Spinal cord (tissue), 9 donors: ENCODE measurements at regions not wholly inside any gene's neighbourhood (a gene's known extent, or its start where the extent isn't known, plus 50 kb on each side); places are given as distances from the start of the nearest gene placed in this dataset.
A peak's percentile ranks its signal among the peaks of the same experiment; 100 is the strongest.
"Not testable (repeated sequence)": the region's sequence is repeated elsewhere in the genome, so short reads cannot be mapped to it uniquely, and the experiment has no call there.

Experiments used
- DNase-seq, 6 donors: peaks; one replicate each; pipeline versions ENCODE4 v3.0.0 to v3.0.0-alpha.2; 2013 to 2015; ENCODE audit warnings: low spot score in 6 of 6, low read depth in 4 of 6
- H3K27ac ChIP-seq: one replicate; pipeline ENCODE4 v1.5.1; 2013; ENCODE audit warnings: low read depth, low read length, control low read depth
- H3K27me3 ChIP-seq: one replicate; pipeline ENCODE4 v1.6.1; 2013; ENCODE audit warnings: low read length; ENCODE audit not compliant: control insufficient read depth, insufficient read depth
- H3K36me3 ChIP-seq: one replicate; pipeline ENCODE4 v1.6.1; 2013; ENCODE audit warnings: low read length; ENCODE audit not compliant: control insufficient read depth, insufficient read depth
- H3K4me1 ChIP-seq: one replicate; pipeline ENCODE4 v1.6.1; 2013; ENCODE audit warnings: low read length; ENCODE audit not compliant: control insufficient read depth, insufficient read depth
- H3K4me3 ChIP-seq: one replicate; pipeline ENCODE4 v1.5.1; 2013; ENCODE audit warnings: low read depth, low read length, control low read depth
- H3K9me3 ChIP-seq: one replicate; pipeline ENCODE4 v1.6.1; 2013; ENCODE audit warnings: low read length; ENCODE audit not compliant: control insufficient read depth, insufficient read depth
- WGBS: methylation state at CpG from one replicate; pipeline ENCODE4 v1.1.5; 2013; ENCODE audit warnings: missing lambda C conversion rate; ENCODE audit not compliant: insufficient coverage; 5-methylcytosine and 5-hydroxymethylcytosine counted together
- donor health status: healthy.

GRCh38 chr7:65509368-65510186, 135.9 kb downstream of the ZNF92 start:
- no CpG with 5 or more reads among the region's 85 CpGs for WGBS

GRCh38 chr7:65510187-65510538, 136.5 kb downstream of the ZNF92 start:
- H3K4me1 ChIP-seq, H3K36me3 ChIP-seq, H3K27me3 ChIP-seq, H3K27ac ChIP-seq, H3K9me3 ChIP-seq: not testable (repeated sequence)
- peak in 1 of 6 donors; percentile 23 for DNase-seq
- no CpG with 5 or more reads among the region's 1 CpG for WGBS
- peak overlapping the region; percentile 44 for H3K4me3 ChIP-seq

More at GRCh38 chr7:65509368-65510186, 135.9 kb downstream of the ZNF92 start:
- no peaks in the 10 kb centered on the region for H3K9me3 ChIP-seq
- H3K4me3 ChIP-seq: peak overlapping the region; percentile 44
- no peak overlapping the region for H3K27ac ChIP-seq
- H3K27me3 ChIP-seq: peaks cover 9% of the 10 kb centered on the region
- peak in 2 of 6 donors; percentile 26 to 44 for DNase-seq
- peaks cover 9% of the 10 kb centered on the region for H3K4me1 ChIP-seq
- H3K36me3 ChIP-seq: no peaks in the 10 kb centered on the region

- not testable (repeated sequence) for DNase-seq, H3K4me1 ChIP-seq, H3K4me3 ChIP-seq, H3K36me3 ChIP-seq, H3K9me3 ChIP-seq, H3K27me3 ChIP-seq, H3K27ac ChIP-seq
- WGBS: no CpG with 5 or more reads among the region's 1 CpG
These were observed 146.1 kb downstream of the ZNF92 start for GRCh38 chr7:65519751-65520150.

GRCh38 chr7:65545465-65546161, 172.0 kb downstream of the ZNF92 start:
- H3K27me3 ChIP-seq, H3K27ac ChIP-seq, H3K9me3 ChIP-seq, DNase-seq, H3K4me3 ChIP-seq, H3K4me1 ChIP-seq, H3K36me3 ChIP-seq: not testable (repeated sequence)
- no CpG with 5 or more reads among the region's 5 CpGs for WGBS

- H3K36me3 ChIP-seq, H3K4me3 ChIP-seq, H3K9me3 ChIP-seq, H3K4me1 ChIP-seq, H3K27ac ChIP-seq, DNase-seq, H3K27me3 ChIP-seq: not testable (repeated sequence)
- no CpG with 5 or more reads among the region's 2 CpGs for WGBS
These were observed 176.2 kb downstream of the ZNF92 start for GRCh38 chr7:65549589-65550443.

GRCh38 chr7:65550444-65550809, 176.8 kb downstream of the ZNF92 start:
- H3K9me3 ChIP-seq, H3K27me3 ChIP-seq, H3K4me3 ChIP-seq, H3K36me3 ChIP-seq, H3K27ac ChIP-seq, DNase-seq, H3K4me1 ChIP-seq: not testable (repeated sequence)

GRCh38 chr7:65551042-65551441, 177.4 kb downstream of the ZNF92 start:
- not testable (repeated sequence) for H3K36me3 ChIP-seq, H3K4me3 ChIP-seq, DNase-seq, H3K27me3 ChIP-seq, H3K4me1 ChIP-seq, H3K9me3 ChIP-seq, H3K27ac ChIP-seq
- WGBS: no CpG with 5 or more reads among the region's 1 CpG

- H3K27ac ChIP-seq, H3K4me3 ChIP-seq, H3K36me3 ChIP-seq, H3K27me3 ChIP-seq, DNase-seq, H3K9me3 ChIP-seq, H3K4me1 ChIP-seq: not testable (repeated sequence)
- WGBS: no CpG with 5 or more reads among the region's 85 CpGs
These were observed 181.2 kb downstream of the ZNF92 start for GRCh38 chr7:65554553-65555476.

GRCh38 chr7:65558584-65558983, 184.9 kb downstream of the ZNF92 start:
- H3K4me3 ChIP-seq, H3K9me3 ChIP-seq, H3K36me3 ChIP-seq, H3K27me3 ChIP-seq, H3K4me1 ChIP-seq, DNase-seq, H3K27ac ChIP-seq: not testable (repeated sequence)
- WGBS: no CpG with 5 or more reads among the region's 4 CpGs
